Loucy (cell line): ENCODE measurements at regions not wholly inside any gene's neighbourhood (a gene's known extent, or its start where the extent isn't known, plus 50 kb on each side); places are given as distances from the start of the nearest gene placed in this dataset.

Experiments used
- H2AFZ ChIP-seq: fragments of 200-600 bp; sonication (generic); 2 replicates; pipeline ENCODE4 v1.6.0; 2016; ENCODE audit warnings: antibody characterized with exemption, mild to moderate bottlenecking, low read length, moderate library complexity
- H3F3A ChIP-seq: fragments of 200-600 bp; 2 replicates; pipeline ENCODE4 v1.6.0; 2016; ENCODE audit warnings: antibody characterized with exemption, low read depth, mild to moderate bottlenecking
- H3K27me3 ChIP-seq: fragments of 200-600 bp; sonication (generic); 2 replicates; pipeline ENCODE4 v1.6.1; 2014; ENCODE audit warnings: low read length, mild to moderate bottlenecking; ENCODE audit not compliant: insufficient read depth, poor library complexity, severe bottlenecking
- H3K36me3 ChIP-seq: fragments of 200-600 bp; sonication (generic); 2 replicates; pipeline ENCODE4 v1.6.1; 2016; ENCODE audit warnings: low read length; ENCODE audit not compliant: insufficient read depth
- H3K4me1 ChIP-seq: fragments of 200-600 bp; sonication (generic); 2 replicates; pipeline ENCODE4 v1.5.1; 2014; ENCODE audit warnings: low read length, mild to moderate bottlenecking; ENCODE audit not compliant: insufficient read depth, poor library complexity, severe bottlenecking
- H3K4me2 ChIP-seq: fragments of 200-600 bp; sonication (generic); 2 replicates; pipeline ENCODE4 v1.6.0; 2014; ENCODE audit warnings: antibody characterized with exemption, low read length, low read depth, mild to moderate bottlenecking; ENCODE audit not compliant: poor library complexity, severe bottlenecking
- H3K4me3 ChIP-seq: fragments of 200-600 bp; sonication (generic); 2 replicates; pipeline ENCODE4 v1.5.1; 2014; ENCODE audit warnings: low read length, mild to moderate bottlenecking, mixed read lengths; ENCODE audit not compliant: poor library complexity, severe bottlenecking
- H3K79me2 ChIP-seq: fragments of 200-600 bp; sonication (generic); 2 replicates; pipeline ENCODE4 v1.6.1; 2014; ENCODE audit warnings: low read length; ENCODE audit not compliant: insufficient read depth
- H3K9ac ChIP-seq: fragments of 200-600 bp; sonication (generic); 2 replicates; pipeline ENCODE4 v1.6.0; 2014; ENCODE audit warnings: mild to moderate bottlenecking, low read depth, low read length, moderate library complexity; ENCODE audit not compliant: poor library complexity, severe bottlenecking
- H3K9me2 ChIP-seq: fragments of 200-600 bp; sonication (generic); replicated peaks from 2 replicates; pipeline ENCODE4 v1.6.1; 2016; ENCODE audit warnings: low read depth, low read length, mixed read lengths
- H3K9me3 ChIP-seq: fragments of 200-600 bp; sonication (generic); 2 replicates; pipeline ENCODE4 v1.6.1; 2014; ENCODE audit warnings: mild to moderate bottlenecking, antibody characterized with exemption, low read length, low read depth; ENCODE audit not compliant: insufficient read depth
- H4K20me1 ChIP-seq: fragments of 200-600 bp; sonication (generic); 2 replicates; pipeline ENCODE4 v1.6.0; 2014; ENCODE audit warnings: antibody characterized with exemption, low read length, mild to moderate bottlenecking; ENCODE audit not compliant: insufficient read depth, poor library complexity, severe bottlenecking
- EZH2phosphoT487 ChIP-seq: fragments of 200-600 bp; IDR thresholded peaks from 2 replicates; pipeline ENCODE4 v1.6.1; 2018; ENCODE audit warnings: antibody characterized with exemption, mild to moderate bottlenecking, moderate library complexity, borderline replicate concordance
- TF ChIP-seq, protein P1 (sequence below): fragments of 200-600 bp; sonication (generic); conservative IDR thresholded peaks from 2 replicates; pipeline ENCODE4 v1.5.1; 2014; ENCODE audit warnings: mild to moderate bottlenecking, antibody characterized with exemption, low read length

DNA sequence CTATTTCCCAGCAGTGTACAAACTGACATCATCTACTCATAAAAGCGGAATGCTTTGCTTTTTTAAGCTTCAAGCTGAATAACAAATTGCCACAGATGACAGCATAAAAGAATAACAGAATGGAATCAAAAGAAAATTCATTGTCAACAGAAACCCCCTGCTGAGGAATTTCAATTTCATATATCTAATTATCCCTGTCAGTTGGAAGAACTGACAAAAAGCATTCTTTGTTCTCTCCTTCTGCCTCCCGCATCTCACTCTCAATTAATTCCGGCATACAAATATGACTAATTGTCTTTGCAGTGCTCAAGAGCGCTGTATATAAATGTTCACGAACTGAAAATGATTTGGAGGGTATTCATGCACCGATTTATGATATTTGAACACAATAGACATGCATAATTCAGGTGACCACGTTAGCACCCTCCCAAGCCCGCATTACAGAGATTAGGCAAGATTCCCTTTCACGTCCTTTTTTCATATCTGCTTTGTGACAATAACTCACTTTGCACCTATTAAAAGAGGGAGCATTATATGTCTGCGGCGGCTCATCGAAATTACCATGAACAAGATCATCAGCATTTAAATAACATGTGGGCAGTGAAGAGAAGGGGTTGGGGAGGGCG, 277.7 kb upstream of the SALL3 start:
- no peak overlapping the region for H2AFZ ChIP-seq
- H3K4me1 ChIP-seq = no peaks in the 10 kb centered on the region
- no peak overlapping the region for H3K9ac ChIP-seq
- no peak overlapping the region for H3K4me3 ChIP-seq
- H4K20me1 ChIP-seq = no peaks in the 10 kb centered on the region
- no peak overlapping the region for H3K4me2 ChIP-seq
- H3F3A ChIP-seq = no peaks in the 10 kb centered on the region
- H3K9me2 ChIP-seq = no peaks in the 10 kb centered on the region
- no peaks in the 10 kb centered on the region for H3K79me2 ChIP-seq
- TF ChIP-seq, protein P1, sequence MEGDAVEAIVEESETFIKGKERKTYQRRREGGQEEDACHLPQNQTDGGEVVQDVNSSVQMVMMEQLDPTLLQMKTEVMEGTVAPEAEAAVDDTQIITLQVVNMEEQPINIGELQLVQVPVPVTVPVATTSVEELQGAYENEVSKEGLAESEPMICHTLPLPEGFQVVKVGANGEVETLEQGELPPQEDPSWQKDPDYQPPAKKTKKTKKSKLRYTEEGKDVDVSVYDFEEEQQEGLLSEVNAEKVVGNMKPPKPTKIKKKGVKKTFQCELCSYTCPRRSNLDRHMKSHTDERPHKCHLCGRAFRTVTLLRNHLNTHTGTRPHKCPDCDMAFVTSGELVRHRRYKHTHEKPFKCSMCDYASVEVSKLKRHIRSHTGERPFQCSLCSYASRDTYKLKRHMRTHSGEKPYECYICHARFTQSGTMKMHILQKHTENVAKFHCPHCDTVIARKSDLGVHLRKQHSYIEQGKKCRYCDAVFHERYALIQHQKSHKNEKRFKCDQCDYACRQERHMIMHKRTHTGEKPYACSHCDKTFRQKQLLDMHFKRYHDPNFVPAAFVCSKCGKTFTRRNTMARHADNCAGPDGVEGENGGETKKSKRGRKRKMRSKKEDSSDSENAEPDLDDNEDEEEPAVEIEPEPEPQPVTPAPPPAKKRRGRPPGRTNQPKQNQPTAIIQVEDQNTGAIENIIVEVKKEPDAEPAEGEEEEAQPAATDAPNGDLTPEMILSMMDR = no peak
- TF ChIP-seq EZH2phosphoT487 = no peak
- no peaks in the 10 kb centered on the region for H3K27me3 ChIP-seq
- peaks cover 3% of the 10 kb centered on the region; the same call in 1 of the 2 replicates for H3K9me3 ChIP-seq
- H3K36me3 ChIP-seq = no peaks in the 10 kb centered on the region

DNA sequence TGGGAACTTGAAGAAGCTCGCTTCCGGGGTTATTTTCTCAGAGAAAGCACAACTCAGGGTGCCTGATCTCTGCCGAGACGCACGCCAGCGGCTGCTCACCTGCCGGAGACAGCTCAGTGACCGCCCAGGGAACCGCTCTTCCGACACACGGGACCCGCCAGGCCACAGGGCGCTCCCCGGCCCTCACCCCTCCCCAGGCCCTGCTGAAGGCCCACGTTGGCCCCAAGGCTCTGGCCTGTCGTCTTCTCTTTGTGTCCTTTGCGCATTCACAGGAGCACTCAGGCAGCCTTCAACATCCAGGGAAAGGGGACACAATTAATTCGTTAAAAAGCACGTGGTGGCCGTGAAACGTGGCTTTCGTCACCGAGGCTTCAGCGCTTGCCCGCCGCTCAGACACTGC, 276.3 kb upstream of the SALL3 start:
- TF ChIP-seq, protein P1 = no peak
- no peak for TF ChIP-seq EZH2phosphoT487
- H3K9me3 ChIP-seq = peaks cover 4% of the 10 kb centered on the region; the same call in 1 of the 2 replicates
- H3F3A ChIP-seq = no peaks in the 10 kb centered on the region
- H3K4me1 ChIP-seq = no peaks in the 10 kb centered on the region
- H4K20me1 ChIP-seq = no peaks in the 10 kb centered on the region
- no peaks in the 10 kb centered on the region for H3K36me3 ChIP-seq
- no peaks in the 10 kb centered on the region for H3K27me3 ChIP-seq
- H3K9ac ChIP-seq = no peak overlapping the region
- H3K9me2 ChIP-seq = no peaks in the 10 kb centered on the region
- no peak overlapping the region for H2AFZ ChIP-seq
- no peak overlapping the region for H3K4me2 ChIP-seq
- H3K4me3 ChIP-seq = no peak overlapping the region
- no peaks in the 10 kb centered on the region for H3K79me2 ChIP-seq

DNA sequence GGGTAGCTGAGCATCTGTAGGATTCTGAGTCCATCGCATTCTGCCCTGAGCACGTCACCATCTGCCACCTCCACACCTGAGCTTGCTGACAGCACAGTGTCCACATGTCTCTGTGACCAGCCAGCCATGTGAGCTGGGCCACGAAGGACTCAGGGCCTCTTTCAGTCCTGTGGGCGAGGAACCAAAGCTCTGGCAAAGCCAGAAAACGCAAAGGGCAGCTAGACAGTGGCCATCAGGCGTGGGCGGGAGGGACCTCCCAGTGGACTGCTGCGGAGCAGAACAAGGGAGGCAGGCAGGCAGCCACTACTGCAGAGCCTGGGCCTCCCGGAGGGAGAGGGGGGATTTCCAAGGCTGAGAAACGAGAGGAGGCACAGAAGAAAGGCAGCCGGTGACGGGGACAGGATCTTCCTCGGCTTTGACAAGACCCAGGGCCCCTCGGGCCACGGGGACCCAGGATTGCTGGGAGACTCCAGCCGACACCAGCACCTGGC, 274.6 kb upstream of the SALL3 start:
- H3K79me2 ChIP-seq = no peaks in the 10 kb centered on the region
- no peak overlapping the region for H3K9ac ChIP-seq
- H3K4me1 ChIP-seq = no peaks in the 10 kb centered on the region
- no peaks in the 10 kb centered on the region for H3K9me2 ChIP-seq
- no peak overlapping the region for H2AFZ ChIP-seq
- peaks cover 13% of the 10 kb centered on the region; the same call in 1 of the 2 replicates for H3K9me3 ChIP-seq
- TF ChIP-seq EZH2phosphoT487 = no peak
- TF ChIP-seq, protein P1 = no peak
- no peak overlapping the region for H3K4me2 ChIP-seq
- H3K27me3 ChIP-seq = no peaks in the 10 kb centered on the region
- no peak overlapping the region for H3K4me3 ChIP-seq
- no peaks in the 10 kb centered on the region for H4K20me1 ChIP-seq
- no peaks in the 10 kb centered on the region for H3K36me3 ChIP-seq
- H3F3A ChIP-seq = no peaks in the 10 kb centered on the region
